PFSK-1 (cell line): ENCODE measurements at regions not wholly inside any gene's neighbourhood (a gene's known extent, or its start where the extent isn't known, plus 50 kb on each side); places are given as distances from the start of the nearest gene placed in this dataset.

ENCODE experiments used
- POLR2AphosphoS5 ChIP-seq: IDR thresholded peaks from 2 replicates; pipeline ENCODE4 v1.6.1; 2012; ENCODE audit warnings: low read depth, mild to moderate bottlenecking, control low read depth, low read length, moderate library complexity
- TAF1 ChIP-seq: IDR thresholded peaks from 2 replicates; pipeline ENCODE4 v1.6.1; 2012; ENCODE audit warnings: low read length, control low read depth, borderline replicate concordance; ENCODE audit not compliant: insufficient read depth

- TF ChIP-seq POLR2AphosphoS5 (no peak), TAF1 (no peak)
Measured at GRCh38 chr4:184306949-184307348, 89.3 kb upstream of the ENPP6 start.
